ENCODE measurements at regions not wholly inside any gene's neighbourhood (a gene's known extent, or its start where the extent isn't known, plus 50 kb on each side); places are given as distances from the start of the nearest gene placed in this dataset.
"Not testable (repeated sequence)": the region's sequence is repeated elsewhere in the genome, so short reads cannot be mapped to it uniquely, and the experiment has no call there.

DNA sequence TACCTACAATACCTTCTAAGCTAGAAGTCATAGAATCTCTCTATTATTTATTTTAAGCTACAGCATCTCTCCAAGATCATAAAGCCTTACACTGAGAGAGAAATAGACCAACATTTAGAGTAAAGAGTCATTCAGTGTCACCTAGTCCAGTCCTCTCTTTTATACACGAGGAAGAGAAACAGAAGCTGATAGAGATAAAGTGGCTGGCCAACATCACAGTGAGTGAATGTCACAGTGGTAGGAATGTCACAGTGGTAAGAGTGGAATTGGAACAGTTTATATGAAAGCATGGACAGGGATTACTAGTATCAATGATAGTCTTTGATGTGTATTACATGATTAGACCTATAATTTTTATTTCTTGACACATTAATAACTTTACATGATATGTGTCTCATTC, 307.8 kb upstream of the NBPF12 start:
- DNase-seq = not testable (repeated sequence)

DNA sequence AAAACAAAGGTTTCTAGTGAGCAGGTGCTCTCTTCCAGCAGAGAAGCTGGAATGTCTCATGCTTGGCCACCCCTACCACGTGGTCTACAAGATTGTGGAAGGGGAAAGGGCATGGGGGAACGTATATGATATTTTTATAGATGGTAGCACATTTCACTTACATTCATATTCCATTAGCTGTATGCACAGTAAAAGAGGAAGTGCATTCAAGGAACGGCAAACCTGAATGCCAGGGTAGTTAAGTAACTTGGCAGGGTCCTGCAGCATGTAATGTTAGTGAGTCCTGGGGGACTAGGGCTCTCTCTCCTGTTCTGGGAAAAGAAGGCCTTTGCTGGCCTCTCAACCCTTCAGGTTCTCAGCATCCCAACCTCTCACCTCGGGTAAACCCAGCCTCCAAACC, 319.5 kb upstream of the NBPF12 start:
- not testable (repeated sequence) for DNase-seq

DNA sequence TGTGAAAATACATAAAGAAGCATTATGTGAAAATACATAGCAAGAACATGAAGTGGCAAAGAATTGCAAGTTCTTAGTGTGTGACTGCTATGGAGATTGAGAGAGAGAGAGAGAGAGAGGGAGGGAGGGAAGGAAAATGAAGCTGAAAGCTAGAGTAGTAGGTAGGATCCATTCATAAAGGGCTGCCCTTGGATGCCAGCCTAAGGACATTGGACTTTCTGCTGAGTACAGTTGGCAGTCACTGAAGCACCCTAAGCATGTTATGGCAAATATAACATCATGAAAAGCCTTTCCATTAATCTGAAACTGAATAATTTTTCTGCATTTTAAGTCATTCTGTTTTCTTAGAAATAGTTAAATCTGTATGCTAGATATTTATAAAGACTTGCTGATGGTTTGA, 333.4 kb upstream of the NBPF12 start:
- not testable (repeated sequence) for DNase-seq

DNA sequence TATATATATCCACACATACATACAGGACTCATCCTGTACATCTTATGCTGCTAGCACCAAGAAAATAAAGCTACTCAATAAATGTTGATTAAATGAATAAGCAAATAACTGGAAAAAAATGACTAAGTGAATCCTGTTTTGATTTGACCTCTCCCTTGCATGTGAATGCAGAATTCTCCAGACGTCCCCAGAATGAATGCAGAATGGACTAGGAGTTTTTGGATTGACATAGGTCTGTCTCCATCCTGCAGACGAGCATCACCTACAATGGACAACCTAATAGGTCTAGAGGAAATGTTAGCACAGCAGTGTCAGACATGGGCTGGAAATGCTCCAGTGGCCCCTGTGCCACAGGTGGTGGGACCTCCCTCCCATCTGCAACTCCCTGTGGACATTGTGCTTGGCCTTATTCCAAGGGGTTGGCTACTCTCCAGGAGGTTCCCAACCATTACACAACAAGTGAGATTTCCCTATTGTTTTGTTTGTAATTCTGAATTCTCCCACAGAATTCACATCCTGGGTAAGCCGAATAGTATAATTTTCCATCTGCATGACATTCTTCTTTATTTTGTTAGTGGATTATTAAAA, 337.3 kb upstream of the NBPF12 start:
- not testable (repeated sequence) for DNase-seq

DNA sequence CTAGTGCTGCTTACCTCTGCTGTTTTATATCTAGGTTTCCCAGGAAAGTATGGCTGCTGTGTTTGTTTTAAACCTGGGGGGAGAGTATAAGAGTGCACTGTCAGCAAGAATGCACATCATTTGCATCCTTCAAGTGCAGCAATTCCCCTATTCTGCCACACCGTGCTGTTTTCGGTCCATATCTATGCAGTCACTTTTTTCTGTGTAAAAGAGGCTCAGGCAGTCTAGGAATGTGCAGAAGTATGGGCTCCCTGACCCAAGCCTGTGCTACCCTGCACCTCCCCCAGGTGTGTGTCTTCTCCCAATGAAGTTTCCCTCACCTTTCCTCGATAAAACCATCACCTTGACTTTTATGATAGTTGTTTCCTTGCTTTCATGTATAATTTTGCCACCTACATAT, 338.2 kb upstream of the NBPF12 start:
- DNase-seq = not testable (repeated sequence)

DNA sequence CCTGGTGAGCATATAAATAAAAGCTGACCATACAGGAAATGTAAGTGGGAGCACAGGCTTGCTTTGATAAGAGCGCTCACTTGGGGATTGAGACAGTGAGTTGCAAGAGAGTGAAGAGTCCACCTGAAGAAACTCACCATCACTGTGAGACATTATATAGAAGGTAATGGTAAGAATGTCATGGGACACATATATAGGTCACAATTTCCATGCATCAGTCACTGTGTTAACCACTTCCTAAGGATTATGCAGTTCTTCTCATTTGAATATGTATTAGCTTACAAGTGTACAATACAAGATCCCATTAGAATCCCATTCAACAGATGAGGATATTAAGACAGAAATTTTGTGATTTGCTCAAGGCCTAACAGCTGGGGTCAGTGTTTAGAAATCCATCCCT, 352.4 kb upstream of the NOTCH2NLA start:
- not testable (repeated sequence) for DNase-seq

DNA sequence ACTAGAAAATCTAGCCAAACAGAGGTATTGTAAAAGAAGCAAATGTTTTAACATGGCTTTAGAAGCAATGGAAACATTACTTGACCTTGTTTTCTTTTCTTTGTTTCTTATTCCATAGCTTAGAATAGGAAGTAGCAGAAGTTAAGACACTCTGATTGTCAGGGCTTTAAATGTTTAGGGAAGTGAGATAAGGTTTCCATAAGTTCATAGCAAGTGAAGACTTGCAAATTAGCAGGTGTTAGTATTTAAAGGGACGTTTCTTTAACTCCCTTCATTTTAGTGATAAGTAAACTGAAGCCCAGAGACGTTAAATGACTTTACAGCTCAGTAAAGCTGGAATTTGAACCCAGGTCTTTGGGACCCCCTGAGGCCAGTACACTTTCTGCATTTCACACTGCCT, 338.7 kb upstream of the NOTCH2NLA start:
- DNase-seq = not testable (repeated sequence)

DNA sequence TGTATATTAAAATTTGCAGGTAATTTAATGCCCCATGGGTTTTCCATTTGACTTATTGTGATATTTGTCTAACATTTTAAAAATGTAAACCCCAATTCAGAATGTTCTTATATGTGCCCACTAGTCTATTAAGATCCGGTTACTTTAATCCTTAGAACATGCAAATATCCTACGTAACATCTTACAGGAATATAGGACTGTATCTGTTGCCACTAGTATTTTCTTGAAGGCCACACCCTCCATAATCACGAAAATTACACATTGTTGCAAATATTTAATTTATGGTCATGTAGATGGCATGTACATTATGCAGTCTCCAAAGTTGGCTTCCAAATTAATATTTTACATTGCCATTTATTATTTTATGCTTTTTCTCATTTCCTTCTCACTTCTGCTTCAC, 329.2 kb upstream of the NOTCH2NLA start:
- not testable (repeated sequence) for DNase-seq

DNA sequence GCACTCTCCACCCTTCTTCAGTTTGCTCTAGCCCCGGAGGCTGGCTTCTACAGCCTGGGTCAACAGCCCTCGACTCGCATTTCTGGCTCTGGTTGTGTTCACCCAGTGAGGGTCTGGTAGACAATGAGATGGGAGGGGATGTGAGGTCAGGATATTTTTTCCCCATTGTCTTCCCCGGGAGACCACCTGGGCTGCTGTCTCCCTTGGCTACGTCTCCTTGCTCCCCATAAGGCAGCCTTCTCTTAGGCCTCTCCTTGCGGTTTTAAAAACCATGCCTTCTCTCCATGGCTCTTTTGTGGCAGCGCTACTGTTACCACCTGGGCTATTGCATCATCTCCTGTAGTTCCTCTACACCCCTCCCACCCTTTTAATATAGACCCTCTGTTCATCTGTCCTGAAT, 327.6 kb upstream of the NOTCH2NLA start:
- not testable (repeated sequence) for DNase-seq

DNA sequence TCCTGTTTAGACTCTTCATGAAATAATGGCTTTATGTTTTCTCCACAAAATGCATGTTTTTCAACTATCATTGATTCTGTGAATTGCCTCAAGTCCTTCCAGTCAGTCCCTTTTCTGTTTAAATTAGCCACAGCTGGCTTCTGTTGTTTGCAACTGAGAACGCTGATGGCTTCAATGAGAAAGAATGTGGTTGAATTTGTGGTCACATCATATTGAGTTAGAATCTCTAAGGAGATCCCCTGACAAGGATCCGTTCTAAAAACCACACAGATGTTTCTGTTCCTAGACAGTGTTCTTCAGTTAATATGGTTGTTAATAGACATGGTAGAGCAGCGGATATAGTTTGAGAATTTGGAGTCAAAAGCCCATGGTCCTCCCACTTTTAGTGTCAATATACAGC, 323.6 kb upstream of the NOTCH2NLA start:
- not testable (repeated sequence) for DNase-seq

DNA sequence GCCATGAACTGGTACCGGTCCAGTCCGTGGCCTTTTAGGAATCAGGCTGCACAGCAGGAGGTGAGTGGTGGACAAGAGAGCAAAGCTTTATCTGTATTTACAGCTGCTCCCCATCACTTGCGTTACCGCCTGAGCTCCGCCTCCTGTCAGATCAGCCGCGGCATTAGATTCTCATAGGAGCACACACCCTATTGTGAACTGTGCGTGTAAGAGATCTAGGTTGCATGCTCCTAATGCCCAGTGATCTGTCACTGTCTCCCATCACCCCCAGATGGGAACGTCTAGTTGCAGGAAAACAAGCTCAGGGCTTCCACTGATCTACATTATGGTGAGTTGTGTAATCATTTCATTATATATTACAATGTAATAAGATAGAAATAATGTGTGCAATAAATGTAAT, 319.9 kb upstream of the NOTCH2NLA start:
- not testable (repeated sequence) for DNase-seq

DNA sequence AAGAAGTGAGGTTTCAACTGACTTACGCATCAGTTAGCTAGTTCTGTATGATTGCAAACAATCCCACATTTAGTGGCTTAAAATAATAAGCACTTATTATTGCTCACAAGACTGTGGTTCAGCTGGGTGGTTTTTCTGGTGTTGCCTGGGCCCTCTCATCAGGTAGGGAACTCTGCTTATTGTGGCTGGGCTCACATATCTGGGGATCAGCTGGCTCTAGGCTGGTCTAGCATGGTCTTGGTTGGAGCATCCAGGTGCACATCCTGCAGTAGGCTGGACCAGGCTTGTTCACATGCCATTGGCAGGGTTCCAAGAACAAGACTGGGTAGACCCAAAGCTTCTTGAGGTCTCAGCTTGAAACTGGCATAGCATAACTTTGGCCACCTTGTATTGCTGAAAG, 317.4 kb upstream of the NOTCH2NLA start:
- not testable (repeated sequence) for DNase-seq

DNA sequence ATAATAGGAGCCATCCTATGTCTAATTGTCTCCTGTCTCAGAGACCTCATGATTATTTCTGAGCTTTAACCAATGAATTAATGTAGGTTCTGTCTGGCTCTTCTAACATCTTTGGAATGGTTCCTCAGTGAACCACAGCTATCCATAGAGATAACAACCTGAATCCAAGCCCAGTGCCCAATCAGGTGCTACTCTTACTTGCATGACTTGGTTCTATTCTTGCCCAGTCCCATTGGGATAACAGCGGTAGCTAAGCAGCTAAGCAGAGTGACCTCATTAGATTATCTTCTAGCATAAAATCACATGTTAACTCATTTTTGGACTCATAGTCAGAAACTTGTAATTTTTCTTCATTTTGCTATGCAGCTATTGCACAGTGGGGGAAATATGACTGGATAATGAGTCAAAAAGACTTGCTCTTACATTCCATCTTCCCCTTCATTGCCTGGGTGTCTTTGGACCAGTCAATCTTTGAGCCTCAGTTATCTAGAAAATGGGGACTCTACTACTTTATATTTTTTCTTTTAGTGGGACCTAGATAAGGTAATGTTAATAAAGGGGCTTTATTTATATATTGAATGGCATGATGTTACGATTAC, 309.1 kb upstream of the NOTCH2NLA start:
- not testable (repeated sequence) for DNase-seq

DNA sequence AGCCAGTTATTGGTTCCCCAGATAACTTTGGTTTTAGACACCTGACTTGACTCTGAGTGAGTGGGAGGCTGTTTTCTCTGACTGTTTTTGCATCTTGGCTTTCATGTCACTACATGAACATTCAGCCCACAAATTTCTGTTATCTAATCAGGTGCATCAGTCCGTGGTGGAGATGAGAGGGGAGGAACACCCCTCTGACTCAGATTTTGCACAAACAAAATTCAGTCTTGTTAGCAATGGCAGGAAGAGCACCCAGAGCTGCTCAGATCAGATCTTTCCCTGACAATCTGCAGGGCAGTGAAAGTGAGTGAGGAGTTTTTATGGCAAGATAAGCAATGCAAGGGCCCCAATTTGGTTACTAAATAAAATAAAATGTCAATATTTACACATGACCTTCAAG, 307.2 kb upstream of the NOTCH2NLA start:
- not testable (repeated sequence) for DNase-seq

DNA sequence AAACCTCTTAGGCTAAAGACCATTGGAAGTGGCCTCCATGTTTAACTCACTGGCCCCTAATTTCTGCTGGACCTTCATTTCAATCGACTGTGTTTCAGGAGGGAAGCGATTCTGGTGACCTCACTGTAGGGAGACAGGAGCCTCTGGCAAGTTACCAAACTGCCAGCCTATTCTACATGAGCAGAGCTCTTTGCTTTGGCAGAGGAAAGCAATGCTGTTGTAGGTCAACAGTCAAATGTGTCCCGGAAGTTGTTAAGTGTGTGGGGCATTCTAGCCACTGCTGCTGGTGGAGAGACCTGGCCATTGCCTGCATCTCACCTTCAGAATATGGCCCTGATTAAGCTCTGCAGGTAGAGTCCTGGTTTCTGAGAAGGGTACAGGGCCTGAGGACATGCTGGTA, 306.8 kb upstream of the NOTCH2NLA start:
- DNase-seq = not testable (repeated sequence)

DNA sequence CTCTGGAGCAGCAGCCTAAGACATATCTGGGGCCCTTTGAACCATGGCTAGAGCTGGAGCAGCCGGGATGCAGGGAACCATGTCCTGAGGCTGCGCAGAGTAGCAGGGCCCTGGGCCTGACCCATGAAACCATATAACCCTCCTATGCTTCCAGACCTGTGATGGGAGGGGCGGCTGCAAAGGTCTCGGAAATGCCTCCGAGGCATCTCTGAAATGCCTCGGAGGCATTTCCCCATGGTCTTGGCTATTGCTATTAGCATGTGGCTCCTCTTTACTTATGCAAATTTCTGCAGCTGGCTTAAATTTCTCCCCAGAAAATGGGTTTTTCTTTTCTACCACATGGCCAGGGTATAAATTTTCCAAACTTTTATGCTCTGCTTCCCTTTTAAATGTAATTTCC, 302.1 kb upstream of the NOTCH2NLA start:
- DNase-seq = not testable (repeated sequence)

DNA sequence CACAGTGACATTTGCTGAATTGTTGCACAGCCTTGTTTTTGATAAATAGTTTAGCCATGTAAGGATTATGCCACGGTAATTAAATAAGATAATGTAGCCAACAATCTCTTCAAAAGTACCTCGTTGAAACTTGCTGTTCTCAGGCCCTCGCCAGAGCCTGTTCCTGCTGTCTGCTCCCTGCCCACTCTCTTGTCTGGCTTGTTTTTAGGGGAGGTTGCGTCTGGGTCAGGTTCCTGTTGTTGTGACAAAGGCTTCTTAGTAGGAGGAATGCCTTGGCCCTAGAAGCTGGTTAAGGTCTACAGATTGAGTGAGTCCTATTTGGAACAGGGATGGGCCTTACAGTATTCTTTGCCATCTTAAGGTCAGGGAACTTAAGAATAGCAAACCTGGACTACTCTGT, 294.0 kb upstream of the NOTCH2NLA start:
- not testable (repeated sequence) for DNase-seq

DNA sequence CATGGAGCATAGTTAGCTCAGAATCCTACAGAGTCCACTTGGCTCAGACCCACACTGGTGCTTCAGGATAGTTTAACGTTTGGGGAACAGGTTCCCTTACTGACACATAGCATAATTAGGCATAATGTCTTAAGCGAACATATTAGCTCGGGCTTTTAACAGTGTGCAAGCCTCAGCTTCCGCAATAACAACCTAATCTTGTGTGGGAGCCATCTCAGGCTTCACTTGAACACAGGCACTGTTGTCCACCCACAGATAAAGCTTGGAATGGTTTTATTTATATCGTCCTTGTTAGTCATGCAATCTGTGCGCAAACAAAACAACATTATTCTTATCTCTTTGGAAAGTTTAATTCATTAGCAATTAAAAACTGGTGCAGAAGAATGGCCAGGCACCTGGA, 293.5 kb upstream of the NOTCH2NLA start:
- not testable (repeated sequence) for DNase-seq

DNA sequence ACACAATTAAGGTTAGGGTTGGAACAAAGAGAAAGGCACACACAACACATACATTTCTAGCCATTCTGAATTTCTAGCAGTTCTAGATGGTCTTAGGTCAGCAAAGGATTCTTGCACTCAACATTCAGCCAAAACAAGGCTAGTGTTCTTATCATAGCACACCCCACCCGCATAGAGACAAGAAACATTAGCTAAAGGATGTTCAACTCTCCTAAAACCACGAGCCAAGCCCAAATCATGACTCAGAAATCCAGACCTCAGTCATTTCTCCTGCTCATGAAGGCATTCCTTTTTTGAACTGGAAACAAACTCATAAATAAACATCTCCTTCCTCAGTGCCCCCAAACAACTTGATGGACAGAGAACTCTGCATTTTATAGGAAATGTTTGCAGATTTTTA, 293.0 kb upstream of the NOTCH2NLA start:
- DNase-seq = not testable (repeated sequence)

DNA sequence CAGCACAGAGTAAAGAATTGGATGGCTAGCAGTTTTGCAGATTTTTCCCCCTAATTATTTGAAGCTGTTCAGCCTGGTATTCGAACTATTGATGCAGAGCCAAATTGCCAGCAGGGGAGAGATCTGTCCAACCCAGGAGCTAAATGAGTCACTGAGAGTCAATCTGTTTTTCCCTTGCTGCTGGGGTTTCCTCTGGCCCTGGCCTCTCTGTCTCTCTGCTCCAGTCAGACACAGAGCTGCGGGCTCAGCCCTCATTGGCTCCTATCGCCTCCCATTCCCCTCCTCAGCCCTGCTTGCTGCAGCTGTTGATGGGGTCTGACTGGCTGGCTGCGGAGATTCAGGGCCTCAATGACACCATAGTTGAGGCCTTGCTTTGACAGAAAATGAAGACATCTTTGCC, 284.9 kb upstream of the NOTCH2NLA start:
- not testable (repeated sequence) for DNase-seq

DNA sequence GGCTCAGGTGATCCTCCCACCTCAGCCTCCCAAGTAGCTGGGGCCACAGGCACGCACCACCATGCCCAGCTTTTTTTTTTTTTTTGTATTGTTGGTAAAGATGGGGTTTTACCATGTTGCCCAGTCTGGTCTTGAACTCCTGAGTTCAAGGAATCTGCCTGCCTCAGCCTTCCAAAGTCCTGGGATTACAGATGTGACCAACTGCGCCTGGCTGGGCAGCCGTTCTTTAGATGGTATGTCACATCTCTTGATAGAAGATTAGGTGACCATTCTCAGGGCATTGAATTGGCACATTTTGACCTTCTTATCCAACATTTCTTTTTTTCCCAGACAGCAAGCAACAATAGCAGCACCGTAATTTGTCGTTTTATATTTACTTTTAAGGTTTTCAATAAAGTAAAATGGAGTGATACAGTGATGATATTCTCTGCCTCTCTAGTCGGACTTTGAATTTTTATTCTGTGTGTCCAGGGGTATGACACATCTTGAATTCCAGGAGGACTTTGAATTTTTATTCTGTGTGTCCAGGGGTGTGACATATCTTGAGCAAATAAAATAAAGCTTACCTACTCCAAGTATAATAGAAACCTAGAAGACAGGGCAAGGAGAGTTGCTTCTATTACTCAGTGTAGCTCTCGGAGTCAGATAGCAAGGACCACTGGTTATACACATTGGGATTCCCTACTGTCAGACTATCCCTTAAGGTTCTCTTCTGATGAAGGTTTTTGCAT, 282.4 kb upstream of the NOTCH2NLA start:
- not testable (repeated sequence) for DNase-seq

DNA sequence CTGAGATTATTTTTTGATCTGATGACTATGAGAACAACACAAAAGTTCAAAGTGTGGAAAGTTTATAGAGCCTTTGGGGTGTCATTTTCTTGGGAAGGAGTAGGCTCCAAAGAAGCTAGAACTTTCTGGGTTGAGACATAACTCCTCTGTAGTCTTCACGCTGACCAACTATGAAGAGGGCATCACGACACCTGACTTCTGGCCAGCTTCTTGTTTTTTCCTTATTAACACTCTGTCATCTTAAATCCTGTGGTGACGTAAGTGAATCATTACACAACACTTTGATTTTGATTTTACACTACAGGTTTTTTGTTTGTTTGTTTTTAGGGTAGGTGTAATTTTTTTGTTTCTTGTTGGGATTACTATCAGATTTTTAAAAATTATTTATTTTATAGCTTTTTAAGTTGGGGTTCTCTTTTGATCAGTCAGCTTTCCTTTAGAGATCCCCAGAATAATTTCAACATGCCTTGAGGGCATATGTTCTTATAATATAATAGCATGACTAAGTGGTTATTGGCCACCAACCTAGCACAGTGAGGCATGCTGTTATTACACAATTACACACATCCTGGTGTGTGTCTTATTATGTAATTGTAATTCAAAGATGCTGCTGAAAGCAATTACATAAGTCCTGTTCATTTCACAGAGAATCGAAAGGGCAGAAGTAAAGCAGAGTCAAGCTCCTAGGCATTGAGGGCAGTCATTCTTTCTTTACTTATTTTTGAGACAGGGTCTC, 281.6 kb upstream of the NOTCH2NLA start:
- not testable (repeated sequence) for DNase-seq

DNA sequence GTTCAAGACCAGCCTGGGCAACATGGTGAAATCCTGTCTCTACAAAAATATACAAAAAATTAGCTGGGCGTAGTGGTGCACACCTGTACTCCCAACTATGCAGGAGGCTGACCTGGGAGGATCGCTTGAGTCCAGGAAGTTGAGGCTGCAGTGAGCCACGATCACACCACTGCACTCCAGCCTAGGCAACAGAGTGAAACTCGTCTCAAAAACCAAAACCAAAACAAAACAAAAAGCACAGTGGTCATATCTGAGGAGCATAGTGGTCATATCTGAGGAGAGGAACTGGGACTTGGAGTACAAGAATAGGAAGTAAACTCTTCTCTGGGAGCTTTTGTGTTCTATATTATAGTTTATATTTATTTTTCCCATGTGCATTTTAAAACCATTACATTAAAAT, 275.3 kb upstream of the NOTCH2NLA start:
- not testable (repeated sequence) for DNase-seq

Measured in NCI-H345 (cell line).